Fibroblast of mammary gland (primary cell): ENCODE measurements at regions not wholly inside any gene's neighbourhood (a gene's known extent, or its start where the extent isn't known, plus 50 kb on each side); places are given as distances from the start of the nearest gene placed in this dataset.

Source experiments
- DNase-seq: peaks from one replicate; pipeline ENCODE4 v3.0.0-alpha.2; 2010; ENCODE audit warnings: low read depth
- H3K4me3 ChIP-seq: 2 replicates; pipeline ENCODE4 v1.5.1; 2011; ENCODE audit warnings: low read depth, mild to moderate bottlenecking, low read length, moderate library complexity; ENCODE audit not compliant: control insufficient read depth
- TF ChIP-seq, protein P1 (sequence below): conservative IDR thresholded peaks from 2 replicates; pipeline ENCODE4 v1.5.1; 2011; ENCODE audit warnings: low read depth, low read length, inconsistent platforms; ENCODE audit not compliant: control insufficient read depth, insufficient read depth

DNA sequence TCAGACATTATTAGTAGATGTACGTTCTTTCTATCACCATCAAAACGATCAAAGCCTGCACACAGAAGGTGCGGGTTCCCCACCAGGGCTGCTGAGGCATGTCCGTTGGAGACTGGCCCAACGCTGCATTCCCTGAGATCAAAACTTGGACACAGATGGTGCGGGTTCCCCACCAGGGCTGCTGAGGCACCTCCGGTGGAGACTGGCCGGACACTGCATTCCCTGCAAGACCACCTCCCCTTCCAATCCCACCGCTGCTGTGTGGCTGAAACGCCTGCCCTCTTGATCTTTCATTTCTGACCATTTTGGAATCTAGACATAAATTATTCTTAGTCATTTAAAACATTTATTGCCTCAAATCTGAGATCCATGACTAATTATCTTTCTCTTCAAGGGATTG, 254.2 kb upstream of the SALL3 start:
- H3K4me3 ChIP-seq, result no peak overlapping the region
- DNase-seq, result no peak
- TF ChIP-seq, protein P1, sequence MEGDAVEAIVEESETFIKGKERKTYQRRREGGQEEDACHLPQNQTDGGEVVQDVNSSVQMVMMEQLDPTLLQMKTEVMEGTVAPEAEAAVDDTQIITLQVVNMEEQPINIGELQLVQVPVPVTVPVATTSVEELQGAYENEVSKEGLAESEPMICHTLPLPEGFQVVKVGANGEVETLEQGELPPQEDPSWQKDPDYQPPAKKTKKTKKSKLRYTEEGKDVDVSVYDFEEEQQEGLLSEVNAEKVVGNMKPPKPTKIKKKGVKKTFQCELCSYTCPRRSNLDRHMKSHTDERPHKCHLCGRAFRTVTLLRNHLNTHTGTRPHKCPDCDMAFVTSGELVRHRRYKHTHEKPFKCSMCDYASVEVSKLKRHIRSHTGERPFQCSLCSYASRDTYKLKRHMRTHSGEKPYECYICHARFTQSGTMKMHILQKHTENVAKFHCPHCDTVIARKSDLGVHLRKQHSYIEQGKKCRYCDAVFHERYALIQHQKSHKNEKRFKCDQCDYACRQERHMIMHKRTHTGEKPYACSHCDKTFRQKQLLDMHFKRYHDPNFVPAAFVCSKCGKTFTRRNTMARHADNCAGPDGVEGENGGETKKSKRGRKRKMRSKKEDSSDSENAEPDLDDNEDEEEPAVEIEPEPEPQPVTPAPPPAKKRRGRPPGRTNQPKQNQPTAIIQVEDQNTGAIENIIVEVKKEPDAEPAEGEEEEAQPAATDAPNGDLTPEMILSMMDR, result no peak

DNA sequence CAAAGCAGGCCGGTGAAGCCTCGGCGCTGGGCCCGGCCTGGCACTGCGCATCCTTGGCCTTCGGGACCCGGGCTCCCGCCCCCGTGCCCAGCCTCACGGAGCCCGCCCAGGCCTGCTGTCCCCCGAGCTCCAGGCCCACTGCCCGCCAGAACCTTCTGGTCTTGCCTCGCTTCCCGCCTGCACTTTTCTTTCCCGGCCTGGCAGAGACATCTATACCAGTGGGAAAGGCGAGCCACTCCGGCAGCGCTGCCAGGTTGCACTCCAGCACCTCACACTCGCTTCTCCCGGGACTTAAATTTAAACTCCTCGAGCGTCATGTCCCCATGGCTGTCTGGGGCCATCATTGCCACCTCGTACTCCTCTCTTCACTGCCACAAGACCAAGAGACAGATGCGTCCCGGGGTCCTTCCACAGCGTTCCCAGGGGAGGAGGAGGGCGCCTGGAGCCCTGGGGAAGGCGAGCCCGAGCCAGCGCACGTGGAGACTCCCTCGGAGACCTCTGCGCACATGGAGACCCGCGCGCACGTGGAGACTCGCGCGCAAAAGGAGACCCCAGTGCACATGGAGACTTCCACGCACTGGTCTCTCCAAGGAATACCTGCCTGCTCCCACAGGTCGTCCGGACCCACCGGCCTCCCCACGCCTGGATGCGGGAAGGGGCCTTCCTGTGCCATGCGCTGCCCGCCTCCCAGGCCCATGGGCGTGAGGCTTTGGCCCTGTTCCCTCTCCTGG, 253.1 kb upstream of the SALL3 start:
- H3K4me3 ChIP-seq, result no peak overlapping the region
- no peak for DNase-seq
- TF ChIP-seq, protein P1, result no peak

DNA sequence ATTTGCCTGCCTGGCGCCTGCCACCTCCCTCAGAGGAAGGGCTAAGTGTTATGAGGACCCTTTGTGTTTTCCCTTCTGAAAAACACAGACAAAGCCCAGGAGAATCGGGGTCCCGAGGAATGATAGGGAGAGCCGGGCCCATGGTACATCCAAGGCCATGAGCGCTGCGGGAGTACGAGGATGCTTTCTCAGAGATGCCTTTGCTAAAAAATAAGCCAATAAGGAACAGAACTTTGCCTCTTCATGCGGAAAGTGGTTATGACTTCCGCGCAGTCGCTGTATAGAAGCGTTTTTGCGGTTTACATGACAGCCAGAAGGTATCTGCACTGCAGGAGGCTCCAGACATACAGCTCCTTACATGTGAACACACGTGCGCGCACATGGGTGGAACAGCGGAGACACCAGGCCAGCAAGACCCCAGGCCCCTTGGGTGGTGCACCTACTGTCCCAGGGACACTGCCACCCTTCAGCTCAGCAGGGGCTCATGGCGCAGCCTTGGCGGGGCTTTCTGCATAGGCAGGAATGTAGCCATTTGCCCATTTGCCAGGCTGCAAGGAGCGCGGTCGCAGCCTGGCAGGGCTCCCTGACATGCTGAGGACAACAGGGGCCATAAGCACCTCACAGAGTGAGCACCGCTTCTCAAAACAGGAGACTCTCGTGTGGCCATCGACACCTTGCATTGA, 252.4 kb upstream of the SALL3 start:
- no peak overlapping the region for H3K4me3 ChIP-seq
- no peak for DNase-seq
- TF ChIP-seq, protein P1, result no peak

DNA sequence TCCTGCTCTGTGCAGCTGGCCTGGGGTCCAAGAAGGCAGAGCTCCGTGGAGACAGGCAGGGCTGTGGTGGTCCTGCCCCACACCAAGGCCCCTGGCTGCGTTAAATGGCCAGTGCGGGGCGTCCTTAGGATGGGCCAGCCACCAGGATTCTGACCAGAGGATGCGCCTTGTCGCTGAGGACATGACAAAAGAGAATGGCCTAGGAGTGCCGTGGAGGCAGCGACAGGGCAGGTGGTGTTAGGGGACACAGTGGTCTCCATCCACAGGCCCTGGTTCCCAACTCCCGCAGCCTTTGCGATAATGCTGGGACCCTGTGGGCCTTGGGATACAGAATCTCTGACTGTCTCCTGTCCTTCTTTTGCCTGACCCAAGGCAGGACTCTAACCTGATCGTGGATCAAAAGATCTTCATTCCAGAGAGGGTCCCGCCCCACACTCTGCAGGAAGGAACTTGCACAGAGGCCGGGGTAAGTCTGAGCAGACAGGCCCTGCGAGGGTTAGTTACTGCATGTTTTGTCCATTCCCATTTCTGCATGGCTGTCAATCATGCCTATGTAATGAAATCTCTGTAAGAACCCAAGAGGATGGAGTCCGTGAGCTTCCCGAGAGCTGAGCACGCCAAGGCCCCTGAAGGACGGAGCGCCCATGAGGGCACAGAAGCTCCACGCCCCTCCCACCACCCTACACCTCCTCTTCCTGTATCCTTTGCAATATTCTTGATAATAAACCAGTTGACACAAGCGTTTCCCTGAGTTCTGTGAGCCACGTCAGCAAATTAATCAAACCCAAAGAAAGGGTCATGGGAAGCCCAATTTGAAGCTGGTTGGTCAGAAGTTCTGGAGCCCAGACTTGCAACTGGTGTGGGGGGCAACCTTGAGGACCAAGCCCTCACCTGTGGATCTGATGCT, 251.5 kb upstream of the SALL3 start:
- H3K4me3 ChIP-seq, result no peak overlapping the region
- DNase-seq, result no peak
- TF ChIP-seq, protein P1, result no peak

DNA sequence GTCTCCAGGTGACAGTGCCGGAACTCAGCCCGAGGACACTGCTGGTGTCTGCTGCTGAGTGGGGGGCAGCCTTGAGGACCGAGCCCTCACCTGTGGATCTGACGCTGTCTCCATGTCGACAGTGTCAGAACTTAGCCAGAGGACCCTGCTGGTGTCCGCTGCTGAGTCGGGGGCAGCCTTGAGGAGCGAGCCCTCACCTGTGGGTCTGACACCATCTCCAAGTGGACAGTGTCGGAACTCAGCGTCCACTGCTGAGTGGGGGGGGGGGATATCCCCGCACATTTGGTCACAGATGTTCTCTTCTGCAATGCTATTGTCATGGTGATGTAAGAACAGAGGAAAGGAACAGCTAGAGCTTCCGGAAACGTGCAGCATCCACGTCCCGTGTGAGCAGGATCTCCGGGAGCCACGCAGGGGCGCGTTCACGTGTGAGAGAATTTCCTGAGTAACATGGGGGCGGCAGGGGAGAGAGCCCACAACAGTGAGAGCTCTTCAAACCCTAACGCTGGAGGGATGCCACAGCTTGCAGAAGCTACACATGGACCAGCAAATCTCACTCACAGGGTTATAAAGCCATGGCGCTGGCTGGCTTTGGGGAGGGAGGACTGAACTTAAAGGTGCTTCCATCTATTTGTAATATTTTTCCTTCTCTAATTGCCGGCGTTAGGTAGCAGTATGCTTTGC, 250.7 kb upstream of the SALL3 start:
- TF ChIP-seq, protein P1, result no peak
- DNase-seq, result no peak
- no peak overlapping the region for H3K4me3 ChIP-seq

DNA sequence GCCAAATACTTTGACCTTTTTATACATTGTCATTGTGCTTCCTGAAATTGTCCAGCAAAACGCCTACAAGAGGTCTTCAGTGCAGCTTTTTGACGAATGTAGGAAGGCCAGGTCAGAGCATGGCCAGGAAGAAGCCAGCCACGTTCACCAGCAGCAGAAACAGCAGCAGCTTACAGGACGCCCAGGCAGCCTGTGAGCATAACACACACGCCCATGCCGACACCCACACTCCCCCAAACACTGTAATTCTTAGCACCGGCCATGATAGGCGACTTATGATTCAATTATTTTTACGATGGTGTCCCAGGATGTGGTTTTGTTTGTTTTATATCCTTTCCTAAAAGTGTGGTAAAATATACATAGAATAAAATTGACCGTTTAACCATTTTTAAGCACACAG, 249.1 kb upstream of the SALL3 start:
- TF ChIP-seq, protein P1, result no peak
- no peak overlapping the region for H3K4me3 ChIP-seq
- no peak for DNase-seq
